ENCODE measurements at regions not wholly inside any gene's neighbourhood (a gene's known extent, or its start where the extent isn't known, plus 50 kb on each side); places are given as distances from the start of the nearest gene placed in this dataset.

- Mint-ChIP-seq H3K36me3 (ENCODE audit: low read depth) (no peaks in the 10 kb centered on the region), H3K4me1 (peaks cover 24% of the 10 kb centered on the region), H3K4me3 (no peak overlapping the region), H3K9me3 (no peaks in the 10 kb centered on the region), H3K27ac (no peak overlapping the region), H3K27me3 (ENCODE audit: low read depth) (peaks cover 6% of the 10 kb centered on the region)
- TF ChIP-seq, protein P1, sequence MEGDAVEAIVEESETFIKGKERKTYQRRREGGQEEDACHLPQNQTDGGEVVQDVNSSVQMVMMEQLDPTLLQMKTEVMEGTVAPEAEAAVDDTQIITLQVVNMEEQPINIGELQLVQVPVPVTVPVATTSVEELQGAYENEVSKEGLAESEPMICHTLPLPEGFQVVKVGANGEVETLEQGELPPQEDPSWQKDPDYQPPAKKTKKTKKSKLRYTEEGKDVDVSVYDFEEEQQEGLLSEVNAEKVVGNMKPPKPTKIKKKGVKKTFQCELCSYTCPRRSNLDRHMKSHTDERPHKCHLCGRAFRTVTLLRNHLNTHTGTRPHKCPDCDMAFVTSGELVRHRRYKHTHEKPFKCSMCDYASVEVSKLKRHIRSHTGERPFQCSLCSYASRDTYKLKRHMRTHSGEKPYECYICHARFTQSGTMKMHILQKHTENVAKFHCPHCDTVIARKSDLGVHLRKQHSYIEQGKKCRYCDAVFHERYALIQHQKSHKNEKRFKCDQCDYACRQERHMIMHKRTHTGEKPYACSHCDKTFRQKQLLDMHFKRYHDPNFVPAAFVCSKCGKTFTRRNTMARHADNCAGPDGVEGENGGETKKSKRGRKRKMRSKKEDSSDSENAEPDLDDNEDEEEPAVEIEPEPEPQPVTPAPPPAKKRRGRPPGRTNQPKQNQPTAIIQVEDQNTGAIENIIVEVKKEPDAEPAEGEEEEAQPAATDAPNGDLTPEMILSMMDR (IDR thresholded peaks at IDR 0.05; ENCODE audit: unreplicated experiment in 3 of 3), result no peak
These were observed 171.0 kb downstream of the HRH4 start for GRCh38 chr18:24631243-24632025.

- Mint-ChIP-seq H3K9me3 (peaks cover 3% of the 10 kb centered on the region), H3K4me1 (peaks cover 24% of the 10 kb centered on the region), H3K27me3 (ENCODE audit: low read depth) (peaks cover 6% of the 10 kb centered on the region), H3K36me3 (ENCODE audit: low read depth) (no peaks in the 10 kb centered on the region), H3K27ac (no peak overlapping the region), H3K4me3 (no peak overlapping the region)
- TF ChIP-seq, protein P1 (IDR thresholded peaks at IDR 0.05; ENCODE audit: unreplicated experiment in 3 of 3), result no peak
These were observed 171.9 kb downstream of the HRH4 start for GRCh38 chr18:24632158-24632988.

DNA sequence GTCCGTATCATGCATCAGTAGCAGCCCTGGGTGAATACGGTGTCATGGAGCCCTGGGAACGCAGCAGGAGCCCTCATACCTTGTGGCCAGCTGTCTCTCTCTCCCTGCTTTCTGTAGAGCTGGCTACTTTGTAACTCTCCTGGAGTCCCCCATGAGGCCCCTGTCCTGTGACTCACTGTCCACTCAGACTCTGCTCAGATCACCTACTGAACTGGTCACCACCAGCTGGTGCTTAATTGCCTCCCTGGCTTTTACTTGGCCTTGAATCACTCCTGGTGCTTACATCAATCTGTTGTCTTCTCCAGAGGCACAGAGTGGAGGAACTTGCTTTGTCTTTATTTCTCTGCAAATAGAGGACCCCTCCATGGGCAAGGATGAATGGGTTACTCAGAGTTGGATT, 172.7 kb downstream of the HRH4 start:
- Mint-ChIP-seq H3K4me3 (no peak overlapping the region), H3K36me3 (ENCODE audit: low read depth) (no peaks in the 10 kb centered on the region), H3K27ac (no peak overlapping the region), H3K9me3 (peaks cover 4% of the 10 kb centered on the region), H3K4me1 (peaks cover 20% of the 10 kb centered on the region), H3K27me3 (ENCODE audit: low read depth) (peaks cover 6% of the 10 kb centered on the region)
- TF ChIP-seq, protein P1 (IDR thresholded peaks at IDR 0.05; ENCODE audit: unreplicated experiment in 3 of 3), result no peak

GRCh38 chr18:24649571-24649970, 189.1 kb downstream of the HRH4 start:
- Mint-ChIP-seq H3K27me3 (ENCODE audit: low read depth) (no peaks in the 10 kb centered on the region), H3K9me3 (peaks cover 13% of the 10 kb centered on the region), H3K4me3 (no peak overlapping the region), H3K27ac (no peak overlapping the region), H3K36me3 (ENCODE audit: low read depth) (no peaks in the 10 kb centered on the region), H3K4me1 (no peaks in the 10 kb centered on the region)
- TF ChIP-seq, protein P1 (IDR thresholded peaks at IDR 0.05; ENCODE audit: unreplicated experiment in 3 of 3), result no peak

GRCh38 chr18:24651434-24651833, 191.0 kb downstream of the HRH4 start:
- TF ChIP-seq, protein P1 (IDR thresholded peaks at IDR 0.05; ENCODE audit: unreplicated experiment in 3 of 3), result no peak
- no peaks in the 10 kb centered on the region for H3K27me3 Mint-ChIP-seq (ENCODE audit: low read depth)
- no peak overlapping the region for H3K4me3 Mint-ChIP-seq
- no peak overlapping the region for H3K27ac Mint-ChIP-seq
- H3K4me1 Mint-ChIP-seq, result peaks cover 12% of the 10 kb centered on the region
- peaks cover 13% of the 10 kb centered on the region for H3K9me3 Mint-ChIP-seq
- peaks cover 4% of the 10 kb centered on the region for H3K36me3 Mint-ChIP-seq (ENCODE audit: low read depth)
